SU-DHL-6 (cell line): ENCODE measurements at regions not wholly inside any gene's neighbourhood (a gene's known extent, or its start where the extent isn't known, plus 50 kb on each side); places are given as distances from the start of the nearest gene placed in this dataset.
"Not testable (repeated sequence)": the region's sequence is repeated elsewhere in the genome, so short reads cannot be mapped to it uniquely, and the experiment has no call there.

ENCODE experiments used
- H2AFZ ChIP-seq: fragments of 200-600 bp; sonication (generic); 2 replicates; pipeline ENCODE4 v1.6.1; 2014; ENCODE audit warnings: low read depth, mild to moderate bottlenecking, moderate library complexity, mixed read lengths, antibody characterized with exemption, low read length; ENCODE audit not compliant: severe bottlenecking
- H3F3A ChIP-seq: fragments of 200-600 bp; shearing (Covaris generic); 2 replicates; pipeline ENCODE4 v1.6.0; 2016; ENCODE audit warnings: antibody characterized with exemption, mild to moderate bottlenecking; ENCODE audit not compliant: insufficient read depth
- H3K27ac ChIP-seq: fragments of 200-600 bp; sonication (generic); 2 replicates; pipeline ENCODE4 v1.5.1; 2016; ENCODE audit warnings: low read depth, mild to moderate bottlenecking, low read length, moderate library complexity, mixed read lengths
- H3K27me3 ChIP-seq: fragments of 200-600 bp; sonication (generic), shearing (Covaris generic); 2 replicates; pipeline ENCODE4 v1.6.0; 2014; ENCODE audit warnings: mild to moderate bottlenecking, low read length
- H3K36me3 ChIP-seq: fragments of 200-600 bp; sonication (generic); 2 replicates; pipeline ENCODE4 v1.6.1; 2014; ENCODE audit warnings: mild to moderate bottlenecking, low read length, mixed read lengths
- H3K4me2 ChIP-seq: fragments of 300-600, 200-600 bp; shearing (Covaris generic), sonication (generic); 2 replicates; pipeline ENCODE4 v1.6.0; 2014; ENCODE audit warnings: low read length, low read depth, mild to moderate bottlenecking; ENCODE audit not compliant: poor library complexity, severe bottlenecking
- H3K4me3 ChIP-seq: fragments of 200-600 bp; sonication (generic); 2 replicates; pipeline ENCODE4 v1.5.1; 2014; ENCODE audit warnings: antibody characterized with exemption, low read length, mild to moderate bottlenecking, mixed read lengths; ENCODE audit not compliant: insufficient read depth, poor library complexity, severe bottlenecking
- H3K79me2 ChIP-seq: fragments of 200-600 bp; sonication (generic); 2 replicates; pipeline ENCODE4 v1.6.1; 2014; ENCODE audit warnings: mild to moderate bottlenecking, low read length, moderate library complexity; ENCODE audit not compliant: insufficient read depth
- H3K9ac ChIP-seq: fragments of 200-600 bp; sonication (generic); 2 replicates; pipeline ENCODE4 v1.7.0; 2014; ENCODE audit warnings: mild to moderate bottlenecking, low read length
- H3K9me2 ChIP-seq: fragments of 200-600 bp; sonication (generic); replicated peaks from 2 replicates; pipeline ENCODE4 v1.6.1; 2014; ENCODE audit warnings: low read length; ENCODE audit not compliant: insufficient read depth
- H3K9me3 ChIP-seq: fragments of 200-600 bp; sonication (generic); 2 replicates; pipeline ENCODE4 v1.6.1; 2014; ENCODE audit warnings: low read length, mixed read lengths; ENCODE audit not compliant: insufficient read depth
- H4K20me1 ChIP-seq: fragments of 200-600 bp; sonication (generic); 2 replicates; pipeline ENCODE4 v1.6.1; 2014; ENCODE audit warnings: low read depth, mild to moderate bottlenecking, antibody characterized with exemption, low read length, moderate library complexity, mixed read lengths
- EZH2phosphoT487 ChIP-seq: fragments of 200-600 bp; sonication (generic), shearing (Covaris generic); conservative IDR thresholded peaks from 2 replicates; pipeline ENCODE4 v1.6.1; 2018; ENCODE audit warnings: mild to moderate bottlenecking, antibody characterized with exemption, low read length, moderate library complexity, mixed read lengths
- TF ChIP-seq, protein P1 (sequence below): fragments of 200-600 bp; sonication (generic); IDR thresholded peaks from one replicate; pipeline ENCODE4 v1.5.1; 2017; ENCODE audit warnings: antibody characterized with exemption, mild to moderate bottlenecking, low read length, moderate library complexity; ENCODE audit not compliant: insufficient read depth, poor library complexity, severe bottlenecking

- Histone ChIP-seq H4K20me1 (no peaks in the 10 kb centered on the region), H3K79me2 (no peaks in the 10 kb centered on the region), H2AFZ (no peak overlapping the region), H3K27ac (no peak overlapping the region), H3K9me3 (no peaks in the 10 kb centered on the region), H3F3A (no peaks in the 10 kb centered on the region), H3K4me2 (no peak overlapping the region), H3K36me3 (no peaks in the 10 kb centered on the region), H3K27me3 (no peaks in the 10 kb centered on the region), H3K9me2 (no peaks in the 10 kb centered on the region), H3K9ac (no peak overlapping the region), H3K4me3 (no peak overlapping the region)
- no peak for TF ChIP-seq EZH2phosphoT487
- TF ChIP-seq, protein P1, sequence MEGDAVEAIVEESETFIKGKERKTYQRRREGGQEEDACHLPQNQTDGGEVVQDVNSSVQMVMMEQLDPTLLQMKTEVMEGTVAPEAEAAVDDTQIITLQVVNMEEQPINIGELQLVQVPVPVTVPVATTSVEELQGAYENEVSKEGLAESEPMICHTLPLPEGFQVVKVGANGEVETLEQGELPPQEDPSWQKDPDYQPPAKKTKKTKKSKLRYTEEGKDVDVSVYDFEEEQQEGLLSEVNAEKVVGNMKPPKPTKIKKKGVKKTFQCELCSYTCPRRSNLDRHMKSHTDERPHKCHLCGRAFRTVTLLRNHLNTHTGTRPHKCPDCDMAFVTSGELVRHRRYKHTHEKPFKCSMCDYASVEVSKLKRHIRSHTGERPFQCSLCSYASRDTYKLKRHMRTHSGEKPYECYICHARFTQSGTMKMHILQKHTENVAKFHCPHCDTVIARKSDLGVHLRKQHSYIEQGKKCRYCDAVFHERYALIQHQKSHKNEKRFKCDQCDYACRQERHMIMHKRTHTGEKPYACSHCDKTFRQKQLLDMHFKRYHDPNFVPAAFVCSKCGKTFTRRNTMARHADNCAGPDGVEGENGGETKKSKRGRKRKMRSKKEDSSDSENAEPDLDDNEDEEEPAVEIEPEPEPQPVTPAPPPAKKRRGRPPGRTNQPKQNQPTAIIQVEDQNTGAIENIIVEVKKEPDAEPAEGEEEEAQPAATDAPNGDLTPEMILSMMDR, result no peak
Observed at GRCh38 chr18:73531601-73532000, 616.0 kb downstream of the FBXO15 start.

- TF ChIP-seq, protein P1, result no peak
- TF ChIP-seq EZH2phosphoT487, result no peak
- Histone ChIP-seq H3K27me3 (no peaks in the 10 kb centered on the region), H3K36me3 (no peaks in the 10 kb centered on the region), H2AFZ (no peak overlapping the region), H3K9me3 (no peaks in the 10 kb centered on the region), H3K79me2 (no peaks in the 10 kb centered on the region), H3K4me3 (no peak overlapping the region), H3K9me2 (no peaks in the 10 kb centered on the region), H3K9ac (no peak overlapping the region), H3F3A (no peaks in the 10 kb centered on the region), H3K27ac (no peak overlapping the region), H4K20me1 (no peaks in the 10 kb centered on the region), H3K4me2 (no peak overlapping the region)
Observed at GRCh38 chr18:73528066-73528465, 619.6 kb downstream of the FBXO15 start.

DNA sequence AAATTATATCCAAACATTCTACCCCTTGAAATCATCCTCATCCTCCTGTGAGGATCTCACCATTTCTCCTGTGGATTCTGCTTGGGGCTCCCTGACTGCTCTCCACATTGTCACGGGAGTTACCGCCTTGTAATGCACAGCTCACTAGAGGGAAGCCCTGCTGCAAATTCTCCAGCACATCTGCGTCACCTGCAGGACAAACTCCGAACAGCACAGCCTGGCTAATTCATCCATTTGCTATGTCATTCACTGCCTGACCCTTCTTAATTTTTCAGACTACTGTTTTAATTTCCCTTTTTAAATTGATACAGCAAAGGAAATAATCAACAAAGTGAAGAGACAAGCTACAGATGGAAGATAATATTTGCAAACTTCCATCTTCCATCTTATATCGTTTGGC, 627.4 kb downstream of the FBXO15 start:
- no peak overlapping the region for H3K9ac ChIP-seq
- H3K27me3 ChIP-seq, result no peaks in the 10 kb centered on the region
- no peaks in the 10 kb centered on the region for H3F3A ChIP-seq
- H3K9me3 ChIP-seq, result no peaks in the 10 kb centered on the region
- H2AFZ ChIP-seq, result no peak overlapping the region
- no peak overlapping the region for H3K4me3 ChIP-seq
- H3K36me3 ChIP-seq, result no peaks in the 10 kb centered on the region
- TF ChIP-seq, protein P1, result no peak
- TF ChIP-seq EZH2phosphoT487, result no peak
- H4K20me1 ChIP-seq, result no peaks in the 10 kb centered on the region
- no peaks in the 10 kb centered on the region for H3K79me2 ChIP-seq
- no peak overlapping the region for H3K4me2 ChIP-seq
- no peak overlapping the region for H3K27ac ChIP-seq
- no peaks in the 10 kb centered on the region for H3K9me2 ChIP-seq

DNA sequence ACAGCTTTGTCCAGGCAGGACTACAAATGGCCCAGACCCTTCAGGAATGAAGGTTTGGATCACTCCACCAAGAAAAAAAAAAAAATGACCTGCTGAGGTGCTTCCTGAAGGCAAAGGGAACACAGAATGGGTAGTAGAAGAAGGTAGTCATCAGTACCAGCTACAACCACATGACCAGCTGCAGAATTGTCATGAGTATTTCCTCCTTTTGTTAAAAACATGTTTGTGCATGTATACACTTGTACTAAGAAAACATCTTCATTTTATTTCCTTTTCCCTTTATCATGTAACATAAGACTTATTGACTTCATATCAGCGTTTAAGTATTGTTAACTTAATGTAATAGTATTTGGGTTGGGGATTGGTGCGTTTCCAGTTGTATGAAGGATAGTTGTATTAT, 631.6 kb downstream of the FBXO15 start:
- H3K27ac ChIP-seq, H3K79me2 ChIP-seq, H3F3A ChIP-seq, H3K9me2 ChIP-seq, H3K4me2 ChIP-seq, H3K4me3 ChIP-seq, H3K36me3 ChIP-seq, H3K9ac ChIP-seq, H3K9me3 ChIP-seq, H4K20me1 ChIP-seq, H3K27me3 ChIP-seq, H2AFZ ChIP-seq: not testable (repeated sequence)
